Small intestine (tissue), 7 donors: ENCODE measurements at regions not wholly inside any gene's neighbourhood (a gene's known extent, or its start where the extent isn't known, plus 50 kb on each side); places are given as distances from the start of the nearest gene placed in this dataset.

Source experiments
- DNase-seq, 2 donors: peaks; one replicate each; pipeline versions ENCODE4 v3.0.0 to v3.0.0-alpha.2; 2013
- FAIRE-seq: peaks from 2 replicates; lab custom pipeline; 2012; peaks lifted over from hg19 to GRCh38; lab: Jason Lieb, UNC
- H3K27ac ChIP-seq, 3 donors: one replicate each; pipeline ENCODE4 v1.5.1; 2013; ENCODE audit warnings: low read length in 2 of 3, mild to moderate bottlenecking in 2 of 3, control low read depth in 1 of 3, inconsistent platforms in 1 of 3, low read depth in 1 of 3, moderate library complexity in 1 of 3
- H3K27me3 ChIP-seq, 3 donors: one replicate each; pipeline ENCODE4 v1.6.1; 2013; ENCODE audit warnings: low read length in 3 of 3, inconsistent platforms in 1 of 3; ENCODE audit not compliant: control insufficient read depth in 3 of 3, insufficient read depth in 3 of 3
- H3K36me3 ChIP-seq, 3 donors: one replicate each; pipeline ENCODE4 v1.6.1; 2013; ENCODE audit warnings: low read length in 3 of 3, inconsistent platforms in 1 of 3, low read depth in 1 of 3, mild to moderate bottlenecking in 1 of 3, moderate library complexity in 1 of 3; ENCODE audit not compliant: control insufficient read depth in 3 of 3, insufficient read depth in 2 of 3
- H3K4me1 ChIP-seq, 3 donors: one replicate each; pipeline ENCODE4 v1.6.1; 2013; ENCODE audit warnings: low read length in 2 of 3, inconsistent platforms in 1 of 3, low read depth in 1 of 3, mild to moderate bottlenecking in 1 of 3, moderate library complexity in 1 of 3; ENCODE audit not compliant: control insufficient read depth in 3 of 3, insufficient read depth in 2 of 3
- H3K4me3 ChIP-seq, 3 donors: one replicate each; pipeline ENCODE4 v1.5.1; 2013; ENCODE audit warnings: low read length in 3 of 3, control low read depth in 1 of 3, inconsistent platforms in 1 of 3, low read depth in 1 of 3, mild to moderate bottlenecking in 1 of 3, moderate library complexity in 1 of 3
- H3K9me3 ChIP-seq, 2 donors: one replicate each; pipeline ENCODE4 v1.6.1; 2013; ENCODE audit warnings: low read depth in 1 of 2, low read length in 1 of 2; ENCODE audit not compliant: control insufficient read depth in 2 of 2, insufficient read depth in 1 of 2
- WGBS, 3 donors: extraction: QIAGEN DNeasy Blood & Tissue Kit; methylation state at CpG; one replicate each; pipeline ENCODE4 v1.1.7; 2013; 5-methylcytosine and 5-hydroxymethylcytosine counted together
- donor health status: healthy with polysubstance abuse.
- donor health status: control.
- donor health status: control.
- donor health status: Bipolar disorder and iron deficiency.
- donor health status: healthy.

- H3K4me3 ChIP-seq, result no peak overlapping the region
- no peaks in the 10 kb centered on the region for H3K9me3 ChIP-seq
- DNase-seq (no peak), FAIRE-seq (no peak)
- H3K27ac ChIP-seq, result no peak overlapping the region
- H3K36me3 ChIP-seq, result no peaks in the 10 kb centered on the region
- no peaks in the 10 kb centered on the region for H3K4me1 ChIP-seq
- 65 to 72% (median 66%) methylated on average over 2 of the region's 2 CpGs for WGBS, 3 donors
- H3K27me3 ChIP-seq, result no peaks in the 10 kb centered on the region
These were observed 497.5 kb upstream of the SALL1 start for GRCh38 chr16:51648526-51648925.

GRCh38 chr16:51641191-51641765 is 490.2 kb upstream of the SALL1 start:
- no peak overlapping the region for H3K27ac ChIP-seq
- no peaks in the 10 kb centered on the region for H3K4me1 ChIP-seq
- DNase-seq (no peak), FAIRE-seq (no peak)
- H3K27me3 ChIP-seq, result peaks cover 0 to 4% (median 0%) of the 10 kb centered on the region in 3 donors
- H3K9me3 ChIP-seq, result no peaks in the 10 kb centered on the region
- H3K4me3 ChIP-seq, result no peak overlapping the region
- 67 to 78% (median 78%) methylated on average over 3 of the region's 3 CpGs for WGBS, 3 donors
- no peaks in the 10 kb centered on the region for H3K36me3 ChIP-seq

GRCh38 chr16:51640196-51640595 is 489.1 kb upstream of the SALL1 start:
- Histone ChIP-seq H3K27me3 (peaks cover 0 to 4% (median 0%) of the 10 kb centered on the region in 3 donors), H3K9me3 (no peaks in the 10 kb centered on the region), H3K4me1 (no peaks in the 10 kb centered on the region), H3K4me3 (no peak overlapping the region), H3K27ac (no peak overlapping the region), H3K36me3 (no peaks in the 10 kb centered on the region)
- DNase-seq, result no peak
- no peak for FAIRE-seq
- 64 to 80% (median 67%) methylated on average over 4 of the region's 4 CpGs for WGBS, 3 donors

GRCh38 chr16:51638339-51639135 is 487.5 kb upstream of the SALL1 start:
- no peaks in the 10 kb centered on the region for H3K36me3 ChIP-seq
- H3K4me3 ChIP-seq, result no peak overlapping the region
- 77 to 84% (median 78%) methylated on average over 3 of the region's 3 CpGs for WGBS, 3 donors
- DNase-seq (no peak), FAIRE-seq (no peak)
- peaks cover 0 to 4% (median 0%) of the 10 kb centered on the region in 3 donors for H3K27me3 ChIP-seq
- H3K9me3 ChIP-seq, result no peaks in the 10 kb centered on the region
- no peak overlapping the region for H3K27ac ChIP-seq
- H3K4me1 ChIP-seq, result no peaks in the 10 kb centered on the region

- 20 to 31% (median 22%) methylated on average over 8 of the region's 8 CpGs for whole genome bisulfite sequencing, 3 donors
- no peak overlapping the region for H3K4me3 ChIP-seq
- no peak for DNase-seq
- no peaks in the 10 kb centered on the region for H3K36me3 ChIP-seq
- no peak overlapping the region for H3K27ac ChIP-seq
- H3K9me3 ChIP-seq, result no peaks in the 10 kb centered on the region
- H3K27me3 ChIP-seq, result peaks cover 0 to 4% (median 0%) of the 10 kb centered on the region in 3 donors
- H3K4me1 ChIP-seq, result no peaks in the 10 kb centered on the region
- FAIRE-seq, result no peak
These were observed 486.7 kb upstream of the SALL1 start for GRCh38 chr16:51637770-51638094.

- Histone ChIP-seq H3K9me3 (no peaks in the 10 kb centered on the region), H3K27me3 (peaks cover 0 to 4% (median 0%) of the 10 kb centered on the region in 3 donors), H3K4me3 (no peak overlapping the region), H3K27ac (no peak overlapping the region), H3K36me3 (no peaks in the 10 kb centered on the region), H3K4me1 (no peaks in the 10 kb centered on the region)
- no peak for DNase-seq
- no peak for FAIRE-seq
- 38 to 54% (median 50%) methylated on average over 16 of the region's 16 CpGs for WGBS, 3 donors
These were observed 486.1 kb upstream of the SALL1 start for GRCh38 chr16:51636920-51637769.

GRCh38 chr16:51635181-51635580 is 484.1 kb upstream of the SALL1 start:
- 10 to 17% (median 13%) methylated on average over 4 of the region's 4 CpGs for whole genome bisulfite sequencing, 3 donors
- Histone ChIP-seq H3K4me3 (no peak overlapping the region), H3K4me1 (no peaks in the 10 kb centered on the region), H3K27me3 (peaks cover 0 to 4% (median 0%) of the 10 kb centered on the region in 3 donors), H3K36me3 (no peaks in the 10 kb centered on the region), H3K9me3 (no peaks in the 10 kb centered on the region), H3K27ac (no peak overlapping the region)
- no peak for DNase-seq
- FAIRE-seq, result no peak

- 53 to 60% (median 58%) methylated on average over 4 of the region's 4 CpGs for whole genome bisulfite sequencing, 3 donors
- Histone ChIP-seq H3K4me1 (no peaks in the 10 kb centered on the region), H3K27me3 (no peaks in the 10 kb centered on the region), H3K4me3 (no peak overlapping the region), H3K36me3 (no peaks in the 10 kb centered on the region), H3K9me3 (no peaks in the 10 kb centered on the region), H3K27ac (no peak overlapping the region)
- DNase-seq, result no peak
- FAIRE-seq, result no peak
These were observed 479.0 kb upstream of the SALL1 start for GRCh38 chr16:51630076-51630475.
